ENCODE measurements at regions not wholly inside any gene's neighbourhood (a gene's known extent, or its start where the extent isn't known, plus 50 kb on each side); places are given as distances from the start of the nearest gene placed in this dataset.

DNA sequence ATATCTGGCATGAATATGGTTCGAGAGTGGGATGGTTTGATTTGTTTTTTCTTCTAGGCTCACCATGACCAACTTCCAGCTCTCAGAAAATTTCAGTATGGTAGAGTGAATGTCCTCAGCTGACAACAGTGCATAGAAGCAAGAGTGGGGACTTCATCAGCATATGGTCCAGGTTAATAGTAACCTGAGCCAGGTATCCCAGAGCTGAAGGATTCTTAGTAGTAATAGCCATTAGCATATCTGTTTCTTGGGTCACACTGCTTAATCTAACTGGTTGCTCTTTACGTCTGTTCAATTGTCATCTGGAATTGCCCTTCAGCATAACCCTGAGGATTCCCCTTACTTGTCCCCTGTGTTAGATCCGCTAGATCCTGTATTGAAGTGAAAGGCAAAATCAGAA lies 151.8 kb downstream of the GMNC start:
- TF ChIP-seq POLR2A (IDR thresholded peaks at IDR 0.05; ENCODE audit: low read depth, low read length) (no peak), POLR2AphosphoS5 (IDR thresholded peaks at IDR 0.05; ENCODE audit: low read depth, low read length) (no peak), TAF1 (IDR thresholded peaks at IDR 0.05; ENCODE audit: borderline replicate concordance, low read depth, low read length) (no peak)
